ENCODE measurements at regions not wholly inside any gene's neighbourhood (a gene's known extent, or its start where the extent isn't known, plus 50 kb on each side); places are given as distances from the start of the nearest gene placed in this dataset.
"Not testable (repeated sequence)": the region's sequence is repeated elsewhere in the genome, so short reads cannot be mapped to it uniquely, and the experiment has no call there.

DNA sequence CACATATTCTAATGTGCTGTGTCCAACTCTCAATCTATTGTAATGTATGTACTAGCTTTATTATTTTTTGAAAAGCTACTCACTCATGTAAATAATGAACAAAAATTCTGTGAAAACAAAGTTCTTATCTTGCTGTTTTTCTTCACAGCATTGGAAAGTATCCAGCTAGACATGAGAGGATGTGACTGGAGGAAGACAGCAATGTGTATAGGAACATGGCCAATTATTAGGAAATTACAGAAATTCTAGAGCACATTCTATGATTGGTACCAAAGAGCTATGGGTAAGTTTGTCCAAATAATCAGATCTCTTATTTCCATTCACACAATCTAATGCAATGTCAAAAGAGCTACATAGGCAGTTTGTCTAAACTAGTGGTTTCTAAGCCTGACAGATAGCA is 1100.2 kb downstream of the FSCB start:
- DNase-seq (ENCODE audit: low read depth): peak; percentile 41
- no peak overlapping the region for H3K4me3 ChIP-seq (ENCODE audit: low read depth, low read length)
- TF ChIP-seq CTCF (conservative IDR thresholded peaks at IDR 0.05; ENCODE audit: low read depth, low read length): no peak

- no peak for TF ChIP-seq CTCF (conservative IDR thresholded peaks at IDR 0.05; ENCODE audit: low read depth, low read length)
- DNase-seq (ENCODE audit: low read depth): no peak
- H3K4me3 ChIP-seq (ENCODE audit: low read depth, low read length): no peak overlapping the region
Measured at GRCh38 chr14:43399289-43399688, 1107.8 kb downstream of the FSCB start.

- DNase-seq (ENCODE audit: low read depth); H3K4me3 ChIP-seq (ENCODE audit: low read depth, low read length): not testable (repeated sequence)
Measured at GRCh38 chr14:43370565-43370896, 1136.6 kb downstream of the FSCB start.

DNA sequence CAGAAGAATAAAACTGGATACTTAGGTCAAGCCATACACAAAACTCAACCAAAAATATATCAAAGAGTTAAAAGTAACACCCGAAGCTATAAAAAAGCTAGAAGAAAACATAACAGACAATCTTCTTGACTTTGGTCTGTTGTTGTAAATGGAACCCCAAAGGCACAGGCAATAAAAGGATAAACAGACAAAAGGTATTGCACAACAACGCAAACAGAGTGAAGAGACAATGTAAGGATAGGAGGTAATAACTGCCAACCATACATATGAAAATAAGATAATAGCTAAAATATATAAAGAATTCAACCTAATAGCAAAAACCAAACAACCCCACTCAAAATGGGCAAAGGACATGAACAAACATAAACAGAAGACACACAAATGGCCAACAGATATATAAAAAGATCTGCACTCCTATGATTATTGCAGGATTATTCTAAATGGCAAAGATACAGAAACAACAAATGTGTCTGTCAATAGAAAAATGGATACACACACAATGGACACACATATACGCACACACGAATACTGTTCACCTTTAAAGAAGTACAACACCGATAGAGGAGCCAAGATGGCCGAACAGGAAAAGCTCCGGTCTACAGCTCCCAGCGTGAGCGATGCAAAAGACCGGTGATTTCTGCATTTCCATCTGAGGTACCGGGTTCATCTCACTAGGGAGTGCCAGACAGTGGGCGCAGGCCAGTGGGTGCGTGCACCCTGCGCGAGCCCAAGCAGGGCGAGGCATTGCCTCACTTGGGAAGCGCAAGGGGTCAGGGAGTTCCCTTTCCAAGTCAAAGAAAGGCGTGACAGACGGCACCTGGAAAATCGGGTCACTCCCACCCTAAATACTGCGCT is 1137.1 kb downstream of the FSCB start:
- TF ChIP-seq CTCF (conservative IDR thresholded peaks at IDR 0.05; ENCODE audit: low read depth, low read length): no peak
- H3K4me3 ChIP-seq (ENCODE audit: low read depth, low read length): no peak overlapping the region
- DNase-seq (ENCODE audit: low read depth): no peak

- TF ChIP-seq CTCF (conservative IDR thresholded peaks at IDR 0.05; ENCODE audit: low read depth, low read length): no peak
- DNase-seq (ENCODE audit: low read depth): no peak
- H3K4me3 ChIP-seq (ENCODE audit: low read depth, low read length): no peak overlapping the region
Measured at GRCh38 chr14:43362586-43362985, 1144.5 kb downstream of the FSCB start.

DNA sequence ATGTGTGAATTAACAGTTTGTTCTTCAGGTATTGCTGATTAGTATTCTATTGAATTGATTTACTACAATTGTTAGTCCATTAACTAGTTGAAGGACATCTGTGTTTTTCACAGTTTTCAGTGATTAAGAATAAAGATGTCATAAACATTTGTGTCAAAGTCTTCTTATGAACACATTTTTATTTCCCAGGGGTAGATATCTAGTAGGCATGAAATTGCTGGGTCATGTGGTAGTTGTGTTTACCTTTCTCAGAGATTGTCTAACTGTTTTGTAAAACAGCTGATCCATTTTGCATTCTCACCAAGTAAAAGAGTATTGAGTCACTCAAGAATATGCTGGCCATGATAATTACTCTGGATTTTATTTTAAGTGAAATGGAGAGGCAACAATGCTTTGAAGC is 1145.3 kb downstream of the FSCB start:
- TF ChIP-seq CTCF (conservative IDR thresholded peaks at IDR 0.05; ENCODE audit: low read depth, low read length): no peak
- no peak overlapping the region for H3K4me3 ChIP-seq (ENCODE audit: low read depth, low read length)
- no peak for DNase-seq (ENCODE audit: low read depth)

DNA sequence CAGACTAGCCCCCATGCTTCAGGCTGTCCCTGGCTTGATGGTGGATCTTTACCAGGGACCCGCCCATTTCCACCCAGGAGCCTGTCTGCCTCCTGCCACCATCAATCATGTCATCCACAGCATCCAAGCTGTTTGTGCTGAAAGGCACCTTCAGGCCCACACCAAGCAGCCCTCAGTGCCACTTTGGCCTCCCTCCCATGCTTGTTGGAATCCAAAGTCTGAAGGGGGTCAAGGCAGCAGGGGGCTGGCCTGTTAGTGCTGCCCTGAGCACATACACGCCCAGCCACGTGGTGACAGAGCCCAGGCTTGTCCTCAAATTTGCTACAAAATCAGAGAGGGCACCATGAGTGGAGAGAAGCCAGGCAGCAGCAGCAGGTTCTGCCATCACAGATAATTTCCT is 1146.8 kb downstream of the FSCB start:
- no peak for TF ChIP-seq CTCF (conservative IDR thresholded peaks at IDR 0.05; ENCODE audit: low read depth, low read length)
- no peak for DNase-seq (ENCODE audit: low read depth)
- H3K4me3 ChIP-seq (ENCODE audit: low read depth, low read length): no peak overlapping the region

All from choroid plexus epithelial cell (primary cell).